Breast epithelium (tissue), 3 donors: ENCODE measurements at regions not wholly inside any gene's neighbourhood (a gene's known extent, or its start where the extent isn't known, plus 50 kb on each side); places are given as distances from the start of the nearest gene placed in this dataset.

Experiments used
- CTCF ChIP-seq, 3 donors: fragments of 450-650 bp; IDR thresholded peaks; one replicate each; pipeline ENCODE4 v1.5.1; 2016 to 2017; ENCODE audit warnings: antibody characterized with exemption in 3 of 3, mild to moderate bottlenecking in 3 of 3, moderate library complexity in 3 of 3
- POLR2A ChIP-seq: fragments of 450-650 bp; IDR thresholded peaks from one replicate; pipeline ENCODE4 v1.6.1; 2016; ENCODE audit warnings: antibody characterized with exemption, mild to moderate bottlenecking, moderate library complexity

- TF ChIP-seq POLR2A (no peak), CTCF (IDR thresholded peaks at IDR 0.05) (no peak)
Observed at GRCh38 chr3:103295974-103296570, 861.3 kb downstream of the ZPLD1 start.
